ENCODE measurements at regions not wholly inside any gene's neighbourhood (a gene's known extent, or its start where the extent isn't known, plus 50 kb on each side); places are given as distances from the start of the nearest gene placed in this dataset. TPM values are rescaled to one million over a fixed set of nuclear protein-coding genes. Genes with fewer than 3 reads are reported as not detected.

GRCh38 chr12:45675534-45675933 is 54.0 kb upstream of the ARID2 start:
- Histone ChIP-seq H3K4me1 (replicated peaks in 1 of 2; ENCODE audit: control insufficient read depth in 2 of 2, insufficient read depth in 2 of 2, low read length in 2 of 2) (no peaks in the 10 kb centered on the region), H4K20me1 (replicated peaks; ENCODE audit: control insufficient read depth, insufficient read depth, low read length) (no peaks in the 10 kb centered on the region), H2AFZ (ENCODE audit: low read depth, low read length) (no peak overlapping the region), H3K4me2 (ENCODE audit: insufficient read depth, low read length) (no peak overlapping the region), H3K79me2 (ENCODE audit: control insufficient read depth, insufficient read depth, low read length) (no peaks in the 10 kb centered on the region), H3K9me3 (replicated peaks; ENCODE audit: control insufficient read depth, insufficient read depth, low read depth, low read length) (no peaks in the 10 kb centered on the region), H3K4me3 (no peak overlapping the region), H3K9me1 (ENCODE audit: control insufficient read depth, insufficient read depth, low read length) (no peaks in the 10 kb centered on the region), H3K27ac (ENCODE audit: extremely low read depth, low read depth, low read length) (no peak overlapping the region), H3K9ac (ENCODE audit: insufficient read depth in 1 of 2, low read depth in 2 of 2, low read length in 2 of 2) (no peak overlapping the region), H3K36me3 (ENCODE audit: control insufficient read depth, insufficient read depth, low read length) (no peaks in the 10 kb centered on the region), H3K27me3 (ENCODE audit: control insufficient read depth in 2 of 2, insufficient read depth in 2 of 2, low read length in 2 of 2) (no peaks in the 10 kb centered on the region; a peak in 1 of 5 replicates)
- POLR2A ChIA-PET = no interaction called here
- WGBS (ENCODE audit: insufficient coverage, low coverage, missing lambda C conversion rate) = 0% methylated on average over 2 of the region's 2 CpGs
- intact Hi-C loops (cut with micrococcal nuclease) (no loop called here), in situ Hi-C loops (cut with MboI) (no loop called here)
- TF ChIP-seq ZNF217 (CRISPR knock-in tag; IDR thresholded peaks at IDR 0.05) (no peak), ZNF717 (CRISPR knock-in tag; IDR thresholded peaks at IDR 0.05) (no peak), HDAC8 (tag; IDR thresholded peaks at IDR 0.05) (no peak), FOXP1 (CRISPR knock-in tag; IDR thresholded peaks at IDR 0.05) (no peak), ZNF239 (CRISPR knock-in tag; IDR thresholded peaks at IDR 0.05) (no peak), DNMT1 (IDR thresholded peaks at IDR 0.05) (no peak), SIN3B (IDR thresholded peaks at IDR 0.05; ENCODE audit: low read depth) (no peak), GABPA (tag; conservative IDR thresholded peaks at IDR 0.05; ENCODE audit: low read depth) (no peak)
- DNase-seq (ENCODE audit: extremely low read depth in 1 of 4, low spot score in 3 of 4) (no peak), ATAC-seq (no peak), FAIRE-seq (no peak)
- no TSS peak for BruUV-seq (replicated peaks)
- CTCF ChIA-PET (ENCODE audit: low intra/inter-chr PET ratio) = no interaction called here

Small RNA genes lying in the stretch of these regions (small RNA-seq; reads per million reads assigned to genes)
- gene RF00026 = not detected

Data from K562 (cell line).